ENCODE measurements at regions not wholly inside any gene's neighbourhood (a gene's known extent, or its start where the extent isn't known, plus 50 kb on each side); places are given as distances from the start of the nearest gene placed in this dataset.

GRCh38 chr16:6937641-6938040 lies 395.0 kb upstream of the RBFOX1 start:
- TF ChIP-seq CTCF (IDR thresholded peaks at IDR 0.05) (no peak), EP300 (IDR thresholded peaks at IDR 0.05) (no peak), POLR2A (IDR thresholded peaks at IDR 0.05) (no peak), POLR2AphosphoS5 (IDR thresholded peaks at IDR 0.05) (no peak)
